GM12873 (cell line): ENCODE measurements at regions not wholly inside any gene's neighbourhood (a gene's known extent, or its start where the extent isn't known, plus 50 kb on each side); places are given as distances from the start of the nearest gene placed in this dataset.

Source experiments
- CTCF ChIP-seq: IDR thresholded peaks from 2 replicates; pipeline ENCODE4 v1.5.1; 2012; ENCODE audit warnings: low read depth, mild to moderate bottlenecking, moderate library complexity, low read length, control low read depth; ENCODE audit not compliant: insufficient read depth; ENCODE audit errors: missing control alignments

GRCh38 chr4:187232796-187233195 lies 509.1 kb upstream of the FAT1 start:
- no peak for TF ChIP-seq CTCF

DNA sequence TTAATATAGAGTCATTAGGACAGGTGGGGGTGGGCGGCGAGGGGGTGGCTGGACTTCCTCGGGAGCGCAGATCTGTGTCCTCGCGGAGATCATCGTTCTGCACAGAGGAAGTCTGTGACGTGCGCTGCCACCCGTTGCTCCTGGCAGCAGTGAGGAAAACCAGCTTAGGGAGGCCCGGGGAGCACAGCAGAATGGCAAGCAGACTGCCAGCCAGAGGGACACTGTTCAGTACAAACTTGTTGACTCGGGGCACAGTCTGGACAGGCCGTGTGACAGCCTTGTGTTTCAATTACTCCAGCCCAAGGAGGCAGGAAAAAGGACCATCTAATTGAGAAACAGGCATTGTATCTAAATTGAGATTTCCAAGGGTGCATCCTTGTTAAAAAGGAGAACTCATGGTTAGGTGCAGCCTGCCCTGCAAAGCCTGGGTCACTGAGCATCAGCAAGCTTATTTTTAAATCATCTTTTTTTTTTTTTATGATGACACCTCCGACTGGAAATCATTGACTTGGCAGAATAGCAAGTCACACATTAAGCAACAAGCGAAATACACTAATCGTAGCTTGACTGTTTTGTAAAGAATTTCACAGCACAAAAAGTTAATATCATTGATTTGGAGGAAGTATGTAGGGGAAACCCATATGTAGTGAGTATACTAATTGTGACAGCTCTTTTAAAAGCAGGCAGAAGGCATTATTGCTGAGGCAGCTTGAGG lies 512.0 kb upstream of the FAT1 start:
- TF ChIP-seq CTCF, result no peak

DNA sequence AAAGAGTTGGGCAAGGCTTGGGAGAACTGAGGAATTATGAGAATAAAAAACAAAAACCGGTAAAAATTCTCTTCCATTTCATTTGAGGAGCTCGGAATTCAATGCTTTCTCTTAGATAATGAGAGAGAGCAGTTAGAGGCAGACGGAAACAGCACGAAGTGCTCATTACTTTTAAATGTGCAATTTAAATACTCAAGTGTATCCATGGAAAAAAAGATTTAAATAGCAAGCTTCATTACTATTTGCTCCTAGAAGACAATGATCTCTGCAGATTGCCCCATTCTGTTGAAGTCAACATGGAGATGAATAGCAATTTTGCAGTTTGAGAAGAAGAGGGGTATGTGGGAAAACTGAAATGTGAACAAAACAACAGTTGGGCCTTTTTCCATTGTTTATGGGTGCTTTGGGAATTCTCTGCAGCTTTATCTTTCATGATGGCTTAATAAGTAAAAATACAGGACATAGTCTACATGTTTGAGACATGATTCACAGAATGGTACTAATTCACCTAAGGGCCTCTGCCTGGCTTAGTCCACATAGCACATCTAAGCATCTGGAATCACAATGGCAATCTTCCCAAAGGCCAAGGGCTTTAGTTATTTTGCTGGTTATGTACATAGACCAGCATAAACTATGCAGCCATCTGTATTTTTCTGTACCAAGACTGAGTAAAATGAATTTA lies 512.7 kb upstream of the FAT1 start:
- TF ChIP-seq CTCF, result no peak

DNA sequence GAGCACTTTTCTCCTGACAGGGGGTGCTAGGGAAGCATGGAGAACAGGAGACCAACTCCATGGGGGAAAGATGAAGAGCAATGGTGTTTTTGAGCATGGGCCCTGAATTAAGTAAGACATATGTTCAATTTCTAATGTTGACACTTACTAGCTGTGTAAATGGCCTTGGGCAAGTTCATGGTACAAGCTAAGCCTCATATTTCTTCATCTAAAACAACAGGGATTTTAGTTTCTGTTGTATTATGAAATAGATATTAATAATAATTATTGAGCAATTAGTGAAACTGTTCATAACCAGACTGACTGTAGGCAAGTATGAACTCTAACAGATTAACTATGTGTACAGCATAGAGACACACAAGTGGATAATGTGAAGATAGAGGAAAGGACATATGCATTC lies 515.0 kb upstream of the FAT1 start:
- TF ChIP-seq CTCF, result no peak

- TF ChIP-seq CTCF, result no peak
Measured at GRCh38 chr4:187251896-187252295, 528.2 kb upstream of the FAT1 start.

GRCh38 chr4:187256897-187257296 lies 533.2 kb upstream of the FAT1 start:
- TF ChIP-seq CTCF, result no peak

DNA sequence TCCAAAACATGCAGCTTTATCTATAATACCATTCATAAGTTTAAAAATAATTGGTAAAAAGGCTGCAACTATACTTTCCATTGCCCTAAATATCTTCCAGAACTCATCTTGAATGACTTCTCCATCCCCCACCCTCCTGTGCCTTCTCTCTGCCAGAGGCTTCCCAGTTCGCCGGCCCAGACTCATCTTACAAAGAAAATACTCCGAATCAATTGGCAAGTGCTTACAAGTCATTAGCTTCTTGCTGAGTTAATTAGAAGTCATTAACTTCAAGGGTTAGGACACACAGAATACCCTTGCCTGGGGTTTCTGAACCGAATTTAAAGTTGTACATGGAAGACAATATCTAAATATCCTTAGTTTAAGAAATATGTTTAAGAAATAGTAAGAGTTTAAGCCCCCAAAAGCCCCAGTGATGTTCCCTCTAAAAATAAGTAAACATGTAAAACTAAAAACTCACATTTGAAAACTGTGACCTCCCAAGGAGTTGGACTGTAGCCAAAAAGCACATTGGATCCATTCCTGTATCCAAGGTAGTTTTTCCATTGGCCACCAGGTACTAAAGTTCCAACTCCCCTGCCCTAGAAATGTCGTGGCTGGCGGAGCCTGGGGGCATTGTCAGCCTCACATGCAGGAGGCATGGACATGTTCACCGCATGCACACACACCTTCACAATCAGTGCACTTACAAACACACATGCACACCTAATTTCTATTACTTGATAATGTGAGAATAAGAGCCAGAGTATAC lies 535.2 kb upstream of the FAT1 start:
- no peak for TF ChIP-seq CTCF
